ENCODE measurements at regions not wholly inside any gene's neighbourhood (a gene's known extent, or its start where the extent isn't known, plus 50 kb on each side); places are given as distances from the start of the nearest gene placed in this dataset.
"Not testable (repeated sequence)": the region's sequence is repeated elsewhere in the genome, so short reads cannot be mapped to it uniquely, and the experiment has no call there.

GRCh38 chrX:35406386-35406785, 391.8 kb upstream of the MAGEB16 start:
- no peak for DNase-seq

DNA sequence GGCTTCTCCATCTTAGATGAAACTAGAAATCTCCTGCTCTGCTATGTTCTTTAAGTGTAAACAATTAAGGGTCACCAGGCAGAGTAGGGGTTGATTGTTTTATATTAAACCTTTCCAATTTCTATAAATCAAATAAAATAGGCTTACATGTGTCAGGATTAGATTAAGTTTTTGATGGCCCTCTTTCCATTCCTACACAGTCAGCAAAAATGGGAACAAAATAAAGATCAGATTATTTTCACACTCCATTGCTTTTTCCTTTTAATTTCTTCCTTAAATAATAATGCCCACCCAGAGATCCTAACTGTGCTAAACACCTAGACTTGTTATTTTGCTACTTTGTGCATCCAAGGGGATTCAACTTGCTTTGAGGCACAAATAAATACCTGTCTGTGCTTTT, 381.4 kb upstream of the MAGEB16 start:
- DNase-seq: no peak

- no peak for DNase-seq
Measured at GRCh38 chrX:35432056-35432455, 366.1 kb upstream of the MAGEB16 start.

GRCh38 chrX:35439034-35439660, 359.0 kb upstream of the MAGEB16 start:
- DNase-seq: no peak

GRCh38 chrX:35439692-35440091, 358.4 kb upstream of the MAGEB16 start:
- no peak for DNase-seq

GRCh38 chrX:35442421-35442820, 355.7 kb upstream of the MAGEB16 start:
- no peak for DNase-seq

DNA sequence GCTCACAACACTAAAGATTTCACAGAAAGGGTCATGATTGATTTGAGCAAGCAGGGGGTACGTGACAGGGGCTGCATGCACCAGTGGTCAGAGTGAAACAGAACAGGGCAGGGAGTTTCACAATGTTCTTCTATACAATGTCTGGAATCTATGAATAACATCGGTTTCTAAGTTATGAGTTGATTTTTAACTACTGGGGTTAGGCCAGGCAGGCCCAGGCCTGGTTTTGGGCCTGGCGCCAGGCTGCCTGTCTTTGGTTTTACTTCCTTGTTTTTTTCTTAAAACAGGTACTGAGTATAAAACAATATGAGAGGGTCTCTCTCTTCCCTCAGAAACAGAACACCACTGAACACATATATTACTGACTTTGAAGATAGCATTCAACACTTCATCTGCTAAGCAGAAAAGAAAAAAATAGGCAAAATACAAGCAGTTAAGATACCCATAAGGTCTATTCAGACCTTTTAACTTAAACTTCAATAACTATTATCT, 355.0 kb upstream of the MAGEB16 start:
- not testable (repeated sequence) for DNase-seq

DNA sequence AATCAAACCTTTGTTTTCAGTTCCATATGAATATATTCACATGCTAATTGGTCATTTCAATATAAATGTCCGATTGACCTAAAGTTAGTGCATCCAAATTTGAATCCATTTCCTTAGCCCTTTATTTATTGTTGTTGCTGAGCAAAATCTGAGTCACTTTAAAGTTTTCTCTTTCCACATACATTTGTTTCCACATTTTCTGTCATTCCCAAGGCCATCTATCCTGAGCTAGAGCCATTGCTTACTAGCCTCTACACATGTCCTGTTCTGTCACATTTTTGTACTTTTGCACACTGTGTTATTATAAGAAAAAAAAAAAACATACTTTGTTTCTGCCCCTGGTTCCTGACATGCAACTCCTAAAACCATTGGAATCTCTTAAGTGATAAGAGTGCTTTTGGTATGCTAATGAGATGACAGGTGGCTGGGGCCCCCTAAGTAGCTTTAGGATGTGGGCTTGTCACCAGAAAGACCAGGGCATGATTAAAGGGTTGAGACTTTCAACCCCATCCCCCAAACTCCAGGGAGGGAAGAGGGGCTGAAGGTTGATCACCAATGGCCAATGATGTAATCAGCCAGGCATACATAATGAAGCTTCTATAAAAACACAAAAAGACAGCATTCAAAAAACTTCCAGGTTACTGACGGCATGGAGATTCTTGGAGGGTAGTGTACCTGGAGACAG, 353.3 kb upstream of the MAGEB16 start:
- no peak for DNase-seq

DNA sequence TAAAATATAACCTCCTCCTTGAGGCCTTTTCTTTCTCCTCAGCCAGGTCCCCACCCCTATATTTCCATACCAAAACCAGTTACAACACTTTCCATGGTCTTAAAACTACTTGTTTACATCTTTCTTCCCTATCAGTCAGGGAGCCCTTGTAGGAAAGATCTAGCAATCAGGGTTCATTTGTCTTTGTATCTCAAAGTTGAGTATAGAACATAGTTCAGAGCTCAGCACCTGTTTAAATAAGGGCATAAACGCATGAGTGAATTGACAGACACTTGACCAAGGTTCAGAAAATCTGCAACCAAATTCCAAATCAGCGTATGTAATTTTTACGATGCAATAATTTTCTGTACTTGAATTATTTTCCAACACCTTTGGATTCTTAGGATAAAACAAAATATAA, 352.2 kb upstream of the MAGEB16 start:
- DNase-seq: no peak

DNA sequence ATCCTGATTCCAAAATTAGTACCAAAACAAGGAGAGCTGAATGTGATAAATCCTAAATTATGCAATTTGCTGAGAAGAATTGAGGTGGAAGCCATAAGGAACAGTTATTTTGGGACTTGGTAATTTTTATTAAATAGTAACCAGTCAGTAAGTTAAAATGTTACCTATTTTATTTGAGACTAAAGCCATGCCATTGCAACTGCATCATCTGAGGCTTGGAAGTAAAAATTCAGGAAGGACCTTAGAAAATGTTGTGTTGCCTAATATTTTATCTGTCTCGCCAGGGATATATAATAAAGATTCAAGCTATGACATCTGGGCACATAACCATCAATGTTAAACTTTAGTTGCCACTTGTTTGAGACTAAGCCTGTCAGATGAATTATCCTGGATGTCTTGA, 341.3 kb upstream of the MAGEB16 start:
- no peak for DNase-seq

- DNase-seq: no peak
Measured at GRCh38 chrX:35458142-35458541, 340.0 kb upstream of the MAGEB16 start.

DNA sequence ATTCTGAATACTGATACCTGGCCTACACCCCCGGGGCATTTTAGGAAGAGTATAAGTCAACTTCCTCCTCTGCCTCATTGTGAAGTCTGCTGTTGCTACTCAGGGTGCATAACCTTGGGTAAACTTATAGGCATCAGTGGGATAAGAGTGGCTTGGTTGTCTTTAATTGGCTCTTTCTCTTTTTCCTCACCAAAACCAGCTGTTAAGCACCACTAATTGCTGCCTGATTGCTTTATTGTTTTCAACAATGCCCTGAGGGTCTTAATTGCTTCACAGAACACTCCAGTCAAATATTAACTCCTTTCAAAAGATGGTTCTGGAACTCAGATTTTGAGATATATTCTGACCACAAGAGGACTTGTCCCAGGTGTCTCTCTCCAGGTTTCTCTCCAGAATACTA, 337.0 kb upstream of the MAGEB16 start:
- DNase-seq: no peak

DNA sequence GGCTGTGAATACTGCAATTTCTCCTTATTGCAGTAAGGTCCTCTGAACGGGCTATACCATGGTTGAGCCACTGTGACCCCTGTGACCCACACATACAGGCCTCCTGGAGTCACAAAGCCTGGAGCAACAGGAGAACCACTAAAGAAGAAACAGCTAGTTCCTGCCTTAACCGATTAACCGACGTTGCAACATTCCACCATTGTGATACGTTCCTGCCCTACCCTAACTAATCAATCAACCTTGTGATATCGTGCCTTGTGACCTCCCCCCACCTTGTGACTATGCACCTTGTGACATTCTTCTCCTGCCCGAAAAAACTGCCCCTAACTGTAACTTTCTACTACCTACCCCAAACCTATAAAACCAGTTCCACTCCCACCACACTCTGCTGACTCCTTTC, 301.5 kb upstream of the MAGEB16 start:
- not testable (repeated sequence) for DNase-seq

DNA sequence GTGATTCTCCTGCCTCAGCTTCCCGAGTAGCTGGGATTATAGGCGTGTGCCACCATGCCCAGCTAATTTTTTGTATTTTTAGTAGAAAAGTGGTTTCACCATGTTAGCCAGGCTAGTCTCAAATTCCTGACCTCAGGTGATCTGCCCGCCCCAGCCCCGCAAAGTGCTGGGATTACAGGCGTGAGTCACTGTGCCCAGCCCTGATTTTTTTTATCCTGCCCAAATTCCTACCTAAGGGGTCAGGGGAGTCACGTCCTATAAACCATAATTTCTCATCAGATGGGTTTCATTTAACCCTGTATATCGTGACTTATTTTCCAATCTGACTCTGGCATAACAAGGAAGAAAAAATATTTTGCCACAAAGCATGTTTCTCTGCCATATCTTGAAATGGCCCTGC, 300.7 kb upstream of the MAGEB16 start:
- not testable (repeated sequence) for DNase-seq

DNA sequence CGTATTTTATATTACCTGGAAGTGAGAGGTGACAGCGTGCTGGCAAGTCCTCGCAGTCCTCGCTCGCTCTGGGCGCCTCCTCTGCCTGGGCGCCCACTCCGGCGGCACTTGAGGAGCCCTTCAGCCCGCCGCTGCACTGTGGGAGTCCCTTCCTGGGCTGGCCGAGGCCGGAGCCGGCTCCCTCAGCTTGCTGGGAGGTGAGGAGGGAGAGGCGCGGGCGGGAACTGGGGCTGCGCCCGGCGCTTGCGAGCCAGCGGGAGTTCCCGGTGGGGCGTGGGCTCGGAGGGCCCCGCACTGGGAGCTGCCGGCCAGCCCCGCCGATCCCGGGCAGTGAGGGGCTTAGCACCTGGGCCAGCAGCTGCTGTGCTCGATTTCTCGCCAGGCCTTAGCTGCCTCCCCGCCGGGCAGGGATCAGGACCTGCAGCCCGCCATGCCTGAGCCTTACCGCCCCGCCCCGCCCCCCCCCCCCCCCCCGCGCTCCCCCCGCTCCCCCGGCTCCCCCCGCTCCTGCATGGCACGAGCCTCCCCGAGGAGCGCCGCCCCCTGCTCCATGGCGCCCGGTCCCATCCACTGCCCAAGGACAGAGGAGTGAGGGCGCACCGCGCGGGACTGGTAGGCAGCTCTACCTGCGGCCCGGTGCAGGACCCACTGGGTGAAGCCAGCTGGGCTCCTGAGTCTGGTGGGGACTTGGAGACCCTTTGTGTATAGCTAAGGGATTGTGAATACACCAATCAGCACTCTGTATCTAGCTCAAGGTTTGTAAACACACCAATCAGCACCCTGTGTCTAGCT, 298.9 kb upstream of the MAGEB16 start:
- DNase-seq: no peak

DNA sequence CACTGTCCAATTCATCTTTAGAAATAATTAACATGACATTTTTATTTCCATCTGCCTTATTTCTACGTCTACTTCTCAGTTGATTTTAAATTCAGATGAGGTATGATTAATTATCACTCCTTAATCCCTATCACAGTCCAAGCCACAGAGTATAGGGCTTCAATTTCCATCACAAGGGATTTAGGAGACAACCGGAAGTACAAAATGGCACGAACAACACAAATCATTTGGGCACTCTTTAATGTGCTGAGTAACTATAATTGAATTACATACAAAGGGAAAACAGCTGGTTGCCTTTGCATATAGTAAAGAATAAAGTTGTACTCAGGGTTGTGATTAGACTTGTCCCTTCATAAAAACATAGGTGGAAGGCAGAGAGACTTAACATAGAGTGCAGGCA, 290.4 kb upstream of the MAGEB16 start:
- DNase-seq: no peak

- not testable (repeated sequence) for DNase-seq
Measured at GRCh38 chrX:35548003-35548402, 250.1 kb upstream of the MAGEB16 start.

- no peak for DNase-seq
Measured at GRCh38 chrX:35557916-35558315, 240.2 kb upstream of the MAGEB16 start.

DNA sequence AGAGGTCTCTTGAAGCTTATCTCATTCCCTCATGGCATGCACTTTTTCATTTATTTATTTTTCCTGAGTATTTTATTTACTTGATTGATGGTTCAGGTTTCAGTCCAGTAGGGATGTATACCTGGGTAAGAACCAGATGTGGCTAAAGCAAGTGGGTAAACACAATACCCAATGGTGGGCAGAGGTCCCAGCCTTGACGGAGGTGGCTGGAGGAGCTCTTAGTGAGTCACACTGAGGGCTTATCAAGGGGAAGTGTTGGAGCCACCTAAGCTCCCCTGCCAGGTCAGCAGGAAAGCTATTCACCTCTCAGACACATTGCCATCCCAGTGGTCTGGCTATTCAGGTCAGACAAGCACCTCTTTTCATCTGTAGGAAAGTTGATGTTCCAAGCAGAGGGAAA, 236.2 kb upstream of the MAGEB16 start:
- no peak for DNase-seq

DNA sequence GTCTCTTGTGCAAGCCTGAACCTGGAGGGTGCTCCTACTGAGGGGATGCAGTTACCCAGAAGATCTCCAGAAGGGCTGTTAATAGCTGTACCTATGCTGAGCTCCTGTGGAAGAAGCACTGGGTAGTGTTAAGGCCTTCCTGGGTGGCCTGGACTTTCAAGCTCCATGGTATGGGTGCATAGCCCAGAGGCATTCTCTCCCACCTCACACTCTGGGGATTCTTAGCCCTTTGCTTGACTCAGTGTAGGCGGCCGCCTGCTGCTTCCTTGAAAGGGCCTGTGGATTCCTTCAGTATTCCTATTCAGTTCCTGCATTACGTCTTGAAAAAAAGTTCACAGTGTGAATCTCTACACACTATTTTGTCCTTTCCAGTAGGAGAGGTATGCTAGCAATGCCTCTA, 235.7 kb upstream of the MAGEB16 start:
- DNase-seq: no peak

- DNase-seq: no peak
Measured at GRCh38 chrX:35590210-35590609, 207.9 kb upstream of the MAGEB16 start.

- not testable (repeated sequence) for DNase-seq
Measured at GRCh38 chrX:35611562-35611961, 186.6 kb upstream of the MAGEB16 start.

- no peak for DNase-seq
Measured at GRCh38 chrX:35617836-35618235, 180.3 kb upstream of the MAGEB16 start.

DNA sequence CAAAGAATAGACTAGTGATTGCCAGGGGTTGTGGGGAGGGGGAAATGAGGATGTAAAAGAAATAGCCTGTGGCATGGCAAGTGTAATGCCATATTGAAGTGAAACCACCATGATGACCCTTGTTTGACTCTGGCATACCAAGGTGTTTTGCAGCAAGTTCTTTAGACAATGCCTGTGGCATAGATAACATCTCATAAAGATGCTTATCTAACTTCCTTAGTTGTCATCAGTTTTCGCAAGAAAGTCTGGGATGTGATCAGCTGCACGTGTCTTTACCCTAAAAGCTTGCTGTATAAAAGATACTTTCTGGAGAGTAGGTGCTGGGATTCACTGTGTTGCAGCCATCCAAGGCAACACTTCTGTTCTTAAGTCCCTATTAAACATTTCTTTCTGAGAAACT, 176.1 kb upstream of the MAGEB16 start:
- no peak for DNase-seq
